Renal cortex interstitium (tissue), 11 donors: ENCODE measurements at regions not wholly inside any gene's neighbourhood (a gene's known extent, or its start where the extent isn't known, plus 50 kb on each side); places are given as distances from the start of the nearest gene placed in this dataset.
A peak's percentile ranks its signal among the peaks of the same experiment; 100 is the strongest.

Experiments used
- DNase-seq, 11 donors: peaks; one replicate each; pipeline ENCODE4 v3.0.0-alpha.2; 2013; ENCODE audit warnings: low read depth in 9 of 11, low spot score in 4 of 11; ENCODE audit errors: extremely low read depth in 1 of 11

- DNase-seq, result no peak
These were observed 185.8 kb downstream of the GLI2 start for GRCh38 chr2:120921457-120921856.

GRCh38 chr2:120922571-120923332 lies 187.1 kb downstream of the GLI2 start:
- DNase-seq, result no peak

- DNase-seq, result no peak
These were observed 187.8 kb downstream of the GLI2 start for GRCh38 chr2:120923426-120923825.

GRCh38 chr2:120924924-120925323 lies 189.3 kb downstream of the GLI2 start:
- no peak for DNase-seq

- DNase-seq, result no peak
These were observed 191.0 kb downstream of the GLI2 start for GRCh38 chr2:120926463-120927264.

GRCh38 chr2:120927265-120927628 lies 191.6 kb downstream of the GLI2 start:
- no peak for DNase-seq

- no peak for DNase-seq
These were observed 194.2 kb downstream of the GLI2 start for GRCh38 chr2:120929829-120930228.

- DNase-seq, result no peak
These were observed 194.6 kb downstream of the GLI2 start for GRCh38 chr2:120930236-120930635.

GRCh38 chr2:120930864-120931263 lies 195.2 kb downstream of the GLI2 start:
- no peak for DNase-seq

GRCh38 chr2:120932472-120932871 lies 196.8 kb downstream of the GLI2 start:
- no peak for DNase-seq

- DNase-seq, result no peak
These were observed 197.2 kb downstream of the GLI2 start for GRCh38 chr2:120932881-120933280.

- no peak for DNase-seq
These were observed 198.3 kb downstream of the GLI2 start for GRCh38 chr2:120933693-120934573.

- no peak for DNase-seq
These were observed 199.1 kb downstream of the GLI2 start for GRCh38 chr2:120934574-120935338.

GRCh38 chr2:120935339-120936313 lies 200.0 kb downstream of the GLI2 start:
- DNase-seq, result peak in 4 of 11 donors; percentile 45 to 72 (median 66)

GRCh38 chr2:120936476-120937334 lies 201.0 kb downstream of the GLI2 start:
- no peak for DNase-seq

GRCh38 chr2:120937686-120938044 lies 202.0 kb downstream of the GLI2 start:
- DNase-seq, result no peak
